Panc1 (cell line): ENCODE measurements at regions not wholly inside any gene's neighbourhood (a gene's known extent, or its start where the extent isn't known, plus 50 kb on each side); places are given as distances from the start of the nearest gene placed in this dataset.

Experiments used
- CTCF ChIP-seq: fragments of 450-650 bp; IDR thresholded peaks from 2 replicates; pipeline ENCODE4 v1.5.1; 2017; ENCODE audit warnings: mild to moderate bottlenecking
- REST ChIP-seq, 2 experiments: IDR thresholded peaks; 2 replicates each; pipeline ENCODE4 v1.6.1; 2011 to 2012; ENCODE audit warnings: low read depth in 2 of 2, control low read depth in 1 of 2, low read length in 1 of 2, mild to moderate bottlenecking in 1 of 2, moderate library complexity in 1 of 2; ENCODE audit not compliant: insufficient read depth in 1 of 2
- SIN3A ChIP-seq: IDR thresholded peaks from 2 replicates; pipeline ENCODE4 v1.6.1; 2012; ENCODE audit warnings: low read depth, mild to moderate bottlenecking, low read length, moderate library complexity, borderline replicate concordance; ENCODE audit not compliant: insufficient read depth
- TCF7L2 ChIP-seq: IDR thresholded peaks from 2 replicates; pipeline ENCODE4 v1.6.1; 2011; ENCODE audit warnings: mild to moderate bottlenecking, low read depth, low read length, inconsistent platforms

DNA sequence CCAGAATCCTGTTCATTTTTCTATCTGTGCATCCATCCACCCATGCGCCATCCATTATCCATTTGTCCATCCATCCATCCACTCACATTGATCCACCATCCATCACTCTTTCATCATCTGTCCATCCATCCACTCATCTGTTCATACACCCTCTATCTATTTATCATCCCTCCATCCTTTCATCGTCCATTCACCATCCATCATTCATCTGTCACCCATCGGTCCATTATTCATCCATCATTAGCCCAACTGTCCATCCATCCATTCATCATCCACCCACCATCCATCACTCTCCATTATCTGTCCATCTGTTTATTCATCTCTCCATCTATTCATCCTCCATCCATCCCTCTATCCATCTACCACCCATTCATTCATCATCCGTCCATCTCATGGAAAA lies 125.7 kb upstream of the TMPRSS2 start:
- TF ChIP-seq CTCF (no peak), REST (IDR thresholded peaks at IDR 0.05; ENCODE audit: insufficient read depth in 1 of 2, low read depth in 2 of 2, low read length in 1 of 2) (no peak), SIN3A (no peak), TCF7L2 (no peak)
